Suppressor macrophage treated with lipopolysaccharide for 1 hour (primary cell): ENCODE measurements at regions not wholly inside any gene's neighbourhood (a gene's known extent, or its start where the extent isn't known, plus 50 kb on each side); places are given as distances from the start of the nearest gene placed in this dataset.
"Not testable (repeated sequence)": the region's sequence is repeated elsewhere in the genome, so short reads cannot be mapped to it uniquely, and the experiment has no call there.

Experiments
- DNase-seq, 3 donors: peaks; one replicate each; pipeline ENCODE4 v3.0.0-alpha.2; 2020 to 2022

- DNase-seq: no peak
Measured at GRCh38 chr2:44051593-44052347, 56.0 kb upstream of the LRPPRC start.

GRCh38 chr2:44052584-44052983 is 56.8 kb upstream of the LRPPRC start:
- no peak for DNase-seq

GRCh38 chr2:44053052-44053451 is 57.3 kb upstream of the LRPPRC start:
- no peak for DNase-seq

- DNase-seq: no peak
Measured at GRCh38 chr2:44053456-44053855, 57.7 kb upstream of the LRPPRC start.

- DNase-seq: no peak
Measured at GRCh38 chr2:44055229-44055628, 59.4 kb upstream of the LRPPRC start.

- no peak for DNase-seq
Measured at GRCh38 chr2:44055664-44056063, 59.9 kb upstream of the LRPPRC start.

GRCh38 chr2:44056947-44057346 is 61.2 kb upstream of the LRPPRC start:
- DNase-seq: peak in 1 of 3 donors; percentile 13

DNA sequence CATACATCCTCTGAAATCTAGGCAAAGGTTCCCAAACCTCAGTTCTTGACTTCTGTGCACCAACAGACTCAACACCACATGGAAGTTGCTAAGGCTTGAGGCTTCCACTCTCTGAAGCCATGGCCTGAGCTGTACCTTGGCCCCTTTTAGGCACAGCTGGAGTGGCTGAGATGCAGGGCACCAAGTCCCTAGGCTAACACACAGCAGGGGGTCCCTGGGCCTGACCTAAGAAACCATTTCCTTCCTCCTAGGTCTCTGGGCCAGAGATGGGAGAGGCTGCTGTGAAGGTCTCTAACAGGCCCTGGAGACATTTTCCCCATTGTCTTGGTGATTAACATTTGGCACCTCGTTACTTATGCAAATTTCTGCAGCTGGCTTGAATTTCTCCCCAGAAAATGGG is 64.5 kb upstream of the LRPPRC start:
- DNase-seq: not testable (repeated sequence)

DNA sequence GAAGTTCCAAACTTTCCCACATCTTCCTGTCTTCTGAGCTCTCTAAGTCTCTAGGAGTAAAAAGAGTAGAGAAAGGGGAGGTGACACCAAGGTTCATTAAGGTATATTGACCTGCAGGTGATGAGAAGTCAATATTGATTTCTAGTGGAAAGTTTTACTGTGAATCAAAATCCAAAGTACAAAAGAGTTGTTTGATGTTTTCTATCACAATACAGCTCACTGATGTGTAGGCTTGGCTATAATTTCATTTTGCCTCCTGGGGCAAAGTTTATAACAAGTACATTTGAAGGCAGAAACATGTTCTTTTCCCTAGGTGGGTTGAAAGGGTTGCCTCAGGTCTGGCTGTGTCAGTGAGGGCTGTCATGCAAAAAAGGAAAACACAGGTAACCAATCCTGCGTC is 65.2 kb upstream of the LRPPRC start:
- DNase-seq: no peak

- no peak for DNase-seq
Measured at GRCh38 chr2:44061469-44061868, 65.7 kb upstream of the LRPPRC start.

DNA sequence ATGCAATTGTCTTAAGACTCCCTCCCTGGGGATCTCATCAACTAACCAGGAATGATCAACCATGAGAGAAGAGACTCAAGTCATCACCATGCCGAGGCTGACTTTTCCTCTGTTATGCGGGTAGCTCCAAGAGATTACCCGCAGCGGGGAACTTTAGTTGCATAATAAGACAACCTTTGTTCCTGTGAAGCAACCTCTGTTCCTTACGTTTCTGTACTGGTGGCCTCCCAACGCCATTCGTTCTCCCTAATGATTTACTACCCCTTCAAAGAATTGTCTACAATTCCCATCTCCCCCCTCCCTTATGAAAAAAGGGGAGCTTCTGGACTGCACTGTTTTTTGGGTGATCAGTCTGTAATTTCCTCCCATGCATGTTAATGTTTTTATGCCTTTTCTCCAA is 66.1 kb upstream of the LRPPRC start:
- DNase-seq: no peak

- DNase-seq: no peak
Measured at GRCh38 chr2:44063033-44063432, 67.2 kb upstream of the LRPPRC start.

DNA sequence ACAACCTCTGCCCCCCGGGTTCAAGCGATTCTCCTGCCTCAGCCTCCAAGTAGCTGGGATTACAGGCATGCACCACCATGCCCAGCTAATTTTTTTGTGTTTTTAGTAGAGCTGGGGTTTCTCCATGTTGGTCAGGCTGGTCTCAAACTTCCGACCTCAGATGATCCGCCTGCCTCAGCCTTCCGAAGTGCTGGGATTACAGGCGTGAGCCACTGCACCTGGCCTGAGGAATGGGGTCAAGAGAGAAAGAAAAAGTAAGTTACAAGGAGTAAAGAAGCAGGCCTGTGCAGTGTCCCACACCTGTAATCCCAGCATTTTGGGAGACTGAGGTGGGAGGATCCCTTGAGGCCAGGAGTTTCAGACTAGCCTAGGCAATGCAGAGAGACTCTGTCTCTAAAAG is 68.5 kb upstream of the LRPPRC start:
- not testable (repeated sequence) for DNase-seq

DNA sequence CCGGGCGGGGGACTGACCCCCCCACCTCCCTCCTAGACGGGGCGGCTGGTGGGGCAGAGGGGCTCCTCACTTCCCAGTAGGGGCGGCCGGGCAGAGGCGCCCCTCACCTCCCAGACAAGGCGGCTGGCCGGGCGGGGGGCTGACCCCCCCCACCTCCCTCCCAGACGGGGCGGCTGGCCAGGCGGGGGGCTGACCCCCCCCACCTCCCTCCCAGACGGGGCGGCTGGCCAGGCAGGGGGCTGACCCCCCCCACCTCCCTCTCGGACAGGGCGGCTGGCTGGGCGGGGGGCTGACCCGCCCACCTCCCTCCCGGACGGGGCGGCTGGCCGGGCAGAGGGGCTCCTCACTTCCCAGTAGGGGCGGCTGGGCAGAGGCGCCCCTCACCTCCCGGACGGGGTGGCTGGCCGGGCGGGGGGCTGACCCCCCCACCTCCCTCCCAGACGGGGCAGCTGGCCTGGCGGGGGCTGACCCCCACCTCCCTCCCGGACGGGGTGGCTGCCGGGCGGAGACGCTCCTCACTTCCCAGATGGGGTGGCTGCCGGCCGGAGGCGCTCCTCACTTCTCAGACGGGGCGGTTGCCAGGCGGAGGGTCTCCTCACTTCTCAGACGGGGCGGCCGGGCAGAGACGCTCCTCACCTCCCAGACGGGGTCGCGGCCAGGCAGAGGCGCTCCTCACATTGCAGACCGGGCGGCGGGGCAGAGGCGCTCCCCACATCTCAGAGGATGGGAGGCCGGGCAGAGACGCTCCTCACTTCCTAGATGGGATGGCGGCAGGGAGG is 71.4 kb upstream of the LRPPRC start:
- DNase-seq: not testable (repeated sequence)

GRCh38 chr2:44067791-44068181 is 72.0 kb upstream of the LRPPRC start:
- DNase-seq: not testable (repeated sequence)

DNA sequence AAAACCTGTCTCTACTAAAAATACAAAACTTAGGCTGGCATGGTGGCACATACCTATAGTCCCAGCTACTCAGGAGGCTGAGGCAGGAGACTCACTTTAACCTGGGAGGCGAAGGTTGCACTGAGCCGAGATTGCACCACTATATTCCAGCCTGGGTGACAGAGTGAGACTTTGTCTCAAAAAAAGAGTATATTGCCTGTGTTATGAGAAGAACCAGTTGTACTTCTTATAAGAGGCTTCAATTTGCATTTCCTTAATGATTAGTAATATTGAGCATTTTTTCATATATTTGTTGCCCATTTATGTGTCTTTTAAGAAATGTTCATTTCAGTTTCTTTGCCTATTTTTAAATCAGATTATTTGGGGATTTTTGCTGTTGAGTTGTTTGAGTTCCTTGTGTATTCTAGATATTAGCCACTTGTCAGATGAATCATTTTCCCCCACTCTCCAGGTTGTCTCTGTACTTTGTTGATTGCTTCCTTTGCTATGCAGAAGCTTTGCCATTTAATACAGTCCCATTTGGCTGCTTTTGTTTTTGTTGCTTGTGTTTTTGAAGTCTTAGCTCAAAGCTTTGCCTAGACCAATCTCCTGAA is 75.8 kb upstream of the LRPPRC start:
- no peak for DNase-seq

GRCh38 chr2:44073667-44074066 is 77.9 kb upstream of the LRPPRC start:
- DNase-seq: not testable (repeated sequence)

DNA sequence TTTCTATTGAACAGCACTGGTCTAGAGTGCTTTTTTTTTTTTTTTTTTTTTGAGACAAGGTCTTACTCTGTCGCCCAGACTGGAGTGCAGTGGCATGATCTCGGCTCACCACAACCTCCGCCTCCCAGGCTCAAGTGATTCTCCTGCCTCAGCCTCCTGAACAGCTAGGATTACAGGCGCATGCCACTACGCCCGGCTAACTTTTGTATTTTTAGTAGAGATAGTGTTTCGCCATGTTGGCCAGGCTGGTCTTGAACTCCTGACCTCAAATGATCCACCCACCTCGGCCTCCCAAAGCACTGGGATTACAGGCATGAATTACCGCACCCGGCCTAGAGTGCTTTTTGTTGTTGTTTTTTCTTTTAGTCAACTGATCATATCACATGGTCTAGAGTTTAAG is 79.0 kb upstream of the LRPPRC start:
- DNase-seq: not testable (repeated sequence)

DNA sequence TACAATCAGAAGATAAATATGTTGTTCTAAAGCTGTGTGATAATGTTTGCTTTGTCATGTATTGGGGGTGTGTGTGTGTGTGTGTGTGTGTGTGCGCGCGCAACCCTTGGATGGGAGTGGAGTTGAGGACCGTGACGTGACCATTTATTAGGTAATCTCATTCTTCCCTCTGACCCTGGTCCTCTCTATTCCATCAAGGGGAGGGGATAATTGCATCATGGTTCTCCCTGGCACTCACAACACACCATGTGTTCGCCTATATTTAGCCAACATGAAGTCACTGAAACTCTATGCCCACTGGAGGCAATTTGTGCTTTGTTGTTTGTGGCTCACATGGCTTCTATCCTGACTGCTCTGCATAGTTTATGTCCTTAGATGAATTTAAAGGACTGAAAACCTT is 79.8 kb upstream of the LRPPRC start:
- DNase-seq: peak; percentile 18 to 30 (median 22)

DNA sequence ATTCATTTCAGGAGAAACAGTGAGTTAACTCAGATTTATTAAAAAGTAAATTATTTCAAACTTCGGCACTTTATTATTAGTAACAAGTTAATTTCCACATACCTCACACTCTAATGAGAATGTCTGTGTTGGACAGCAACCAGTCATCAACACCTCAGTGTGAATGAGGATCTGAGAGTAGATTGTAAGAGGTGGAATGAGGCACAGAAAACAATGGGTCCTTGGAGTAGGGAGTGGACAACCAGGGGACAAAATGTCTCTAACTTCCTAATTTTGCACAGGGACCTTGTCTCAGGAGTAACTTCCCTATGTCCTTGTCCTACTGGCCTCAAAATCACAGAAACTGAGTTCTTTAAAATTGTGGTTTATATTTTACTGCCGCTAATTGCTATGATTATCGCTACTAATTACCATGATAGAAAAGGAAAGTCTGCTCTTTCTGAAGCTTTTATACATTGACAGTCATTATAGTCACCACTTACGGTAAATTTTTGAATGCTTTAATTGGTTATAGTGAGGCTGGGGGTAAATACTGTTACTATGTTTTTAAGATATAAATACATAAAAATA is 82.2 kb upstream of the LRPPRC start:
- DNase-seq: no peak

DNA sequence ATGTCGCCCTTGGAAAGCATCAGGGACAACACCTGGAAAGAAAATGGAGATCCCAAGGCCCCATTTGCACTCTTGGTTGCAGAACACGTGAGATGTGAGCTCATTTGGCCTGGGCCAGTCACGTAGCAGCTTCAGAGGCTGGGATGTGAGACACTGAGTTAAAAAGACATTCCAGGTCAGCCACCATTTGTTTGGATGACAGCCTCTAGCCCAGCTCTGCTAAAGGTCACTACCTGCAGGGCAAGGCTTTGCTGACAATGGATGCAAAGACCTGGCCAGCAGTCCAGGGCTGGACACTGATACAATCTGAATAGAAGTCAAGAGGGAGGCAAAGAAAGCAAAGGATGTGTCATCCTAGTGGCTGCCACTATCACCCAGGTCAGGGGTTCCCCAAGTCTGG is 83.9 kb upstream of the LRPPRC start:
- no peak for DNase-seq

GRCh38 chr2:44083054-44083453 is 85.6 kb upstream of the PPM1B start:
- DNase-seq: peak in 1 of 3 donors; percentile 28

- no peak for DNase-seq
Measured at GRCh38 chr2:44084850-44085249, 83.8 kb upstream of the PPM1B start.

DNA sequence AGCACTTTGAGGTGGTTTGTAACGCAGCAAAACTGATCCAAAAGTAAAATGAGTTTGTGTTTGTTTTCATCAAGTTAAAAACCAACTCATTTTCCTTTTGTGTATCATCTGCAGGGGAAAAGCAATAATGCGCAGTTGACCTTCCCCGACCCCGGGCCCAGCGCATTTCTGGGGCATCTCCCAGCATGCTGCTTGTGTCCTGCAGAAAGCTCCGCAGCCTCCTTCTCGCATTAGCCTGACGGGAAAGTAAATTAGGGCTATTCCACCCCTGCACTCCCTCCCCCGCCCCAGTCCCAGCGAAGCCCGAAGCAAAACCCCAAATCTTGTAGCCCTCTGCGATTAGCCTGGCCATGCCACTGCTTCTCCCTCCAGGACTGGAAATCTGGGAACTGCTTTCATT is 82.0 kb upstream of the PPM1B start:
- no peak for DNase-seq
